K562 (cell line): ENCODE measurements at regions not wholly inside any gene's neighbourhood (a gene's known extent, or its start where the extent isn't known, plus 50 kb on each side); places are given as distances from the start of the nearest gene placed in this dataset.

Experiments used
- ATAC-seq: fragments of 200-7000 bp; cut with Tn5 transposase; 3 replicates; pipeline ENCODE4 v1.9.1; 2020; ENCODE audit warnings: moderate library complexity
- BruUV-seq: library from RNA; stranded (reverse); fragments of 400-500 nt; replicated peaks from 2 replicates; lab custom pipeline; 2021; lab: Mats Ljungman, UMichigan
- CTCF ChIA-PET: fragments of 300-600 bp; formaldehyde crosslinking; extraction: SDS; loops from one replicate; lab custom pipeline; 2021; ENCODE audit warnings: low intra/inter-chr PET ratio; lab: Yijun Ruan, JAX
- POLR2A ChIA-PET: fragments of 300-600, 350-650 bp; sonication (Branson Sonifier 250); formaldehyde crosslinking; extraction: SDS; loops from one replicate; lab custom pipeline; 2021; ENCODE audit warnings: antibody characterized with exemption, inconsistent platforms; lab: Yijun Ruan, JAX
- DNase-seq, 4 experiments: peaks; one replicate each; pipeline versions ENCODE4 v3.0.0 to v3.0.0-alpha.2; 2011 to 2018; ENCODE audit warnings: low spot score in 3 of 4, mixed read lengths in 3 of 4; ENCODE audit errors: extremely low read depth in 1 of 4
- FAIRE-seq: peaks from 2 replicates; lab custom pipeline; 2011; peaks lifted over from hg19 to GRCh38; lab: Jason Lieb, UNC
- H2AFZ ChIP-seq: 2 replicates; pipeline ENCODE4 v1.6.0; 2011; ENCODE audit warnings: low read depth, low read length, control low read depth, inconsistent platforms
- H3K27ac ChIP-seq: fragments of 200-600 bp; 3 replicates; pipeline ENCODE4 v1.8.0; 2011; ENCODE audit warnings: low read depth, mild to moderate bottlenecking, control low read depth, inconsistent platforms, low read length, moderate library complexity, mixed read lengths; ENCODE audit errors: extremely low read depth
- H3K27me3 ChIP-seq, 2 experiments: fragments of 300-600 bp in 1 of 2; 2 replicates in 1 of 2; 3 replicates in 1 of 2; pipeline versions ENCODE4 v1.6.0 to v1.8.0; 2011; ENCODE audit warnings: inconsistent platforms in 2 of 2, low read length in 2 of 2, mild to moderate bottlenecking in 1 of 2, mixed read lengths in 1 of 2, moderate library complexity in 1 of 2; ENCODE audit not compliant: control insufficient read depth in 2 of 2, insufficient read depth in 2 of 2
- H3K36me3 ChIP-seq: fragments of 300-600 bp; 3 replicates; pipeline ENCODE4 v1.8.0; 2011; ENCODE audit warnings: mild to moderate bottlenecking, low read length, inconsistent platforms; ENCODE audit not compliant: control insufficient read depth, insufficient read depth
- H3K4me1 ChIP-seq, 2 experiments: fragments of 200-600 bp in 1 of 2; replicated peaks in 1 of 2; 2 replicates in 1 of 2; 3 replicates in 1 of 2; pipeline versions ENCODE4 v1.5.1 to v1.8.0; 2011; ENCODE audit warnings: inconsistent platforms in 2 of 2, low read length in 2 of 2, mild to moderate bottlenecking in 1 of 2, mixed read lengths in 1 of 2, moderate library complexity in 1 of 2; ENCODE audit not compliant: control insufficient read depth in 2 of 2, insufficient read depth in 2 of 2
- H3K4me2 ChIP-seq: 2 replicates; pipeline ENCODE4 v1.6.1; 2011; ENCODE audit warnings: low read length, control low read depth, inconsistent platforms, mixed read lengths; ENCODE audit not compliant: insufficient read depth
- H3K4me3 ChIP-seq: fragments of 200-600 bp; sonication (generic), shearing (Covaris generic); 2 replicates; pipeline ENCODE4 v1.5.1; 2016; ENCODE audit warnings: control low read depth, inconsistent platforms
- H3K79me2 ChIP-seq: fragments of 200-600 bp; 3 replicates; pipeline ENCODE4 v1.8.0; 2011; ENCODE audit warnings: low read length, inconsistent platforms; ENCODE audit not compliant: control insufficient read depth, insufficient read depth
- H3K9ac ChIP-seq, 2 experiments: 2 replicates each; pipeline versions ENCODE4 v1.6.0 to v1.6.1; 2011; ENCODE audit warnings: low read depth in 2 of 2, low read length in 2 of 2, control low read depth in 1 of 2, inconsistent platforms in 1 of 2, mild to moderate bottlenecking in 1 of 2, mixed read lengths in 1 of 2; ENCODE audit not compliant: insufficient read depth in 1 of 2
- H3K9me1 ChIP-seq: one replicate; pipeline ENCODE4 v1.6.0; 2011; ENCODE audit warnings: inconsistent platforms, mild to moderate bottlenecking, low read length, moderate library complexity; ENCODE audit not compliant: control insufficient read depth, insufficient read depth
- H3K9me3 ChIP-seq: replicated peaks from 2 replicates; pipeline ENCODE4 v1.5.1; 2011; ENCODE audit warnings: low read depth, low read length, inconsistent platforms; ENCODE audit not compliant: control insufficient read depth, insufficient read depth
- H4K20me1 ChIP-seq: replicated peaks from 2 replicates; pipeline ENCODE4 v1.6.1; 2011; ENCODE audit warnings: low read length, inconsistent platforms, mixed read lengths; ENCODE audit not compliant: control insufficient read depth, insufficient read depth
- FOSL1 ChIP-seq: fragments of 200-800 bp; sonication (Bioruptor generic); conservative IDR thresholded peaks from 2 replicates; pipeline ENCODE4 v1.6.1; 2016; ENCODE audit warnings: missing genetic modification characterization, missing compliant biosample characterization
- MXI1 ChIP-seq: IDR thresholded peaks from 2 replicates; pipeline ENCODE4 v1.6.1; 2011; ENCODE audit warnings: low read depth, mild to moderate bottlenecking, improper control_type of control experiment, low read length
- NR4A1 ChIP-seq, 2 experiments: fragments of 250-450 bp in 1 of 2; fragments of 450-650 bp in 1 of 2; sonication (Bioruptor Pico) in 1 of 2; IDR thresholded peaks; 2 replicates each; pipeline versions ENCODE4 v1.4.0 to v1.6.1; 2016 to 2020; ENCODE audit warnings: mild to moderate bottlenecking in 2 of 2, missing compliant biosample characterization in 1 of 2, missing genetic modification characterization in 1 of 2, moderate library complexity in 1 of 2
- ZNF785 ChIP-seq: fragments of 250-450 bp; sonication (Bioruptor Pico); IDR thresholded peaks from 2 replicates; pipeline ENCODE4 v1.4.0; 2020; ENCODE audit warnings: mild to moderate bottlenecking
- WGBS: fragments of 100-300 bp; shearing (Covaris generic); methylation state at CpG from one replicate; pipeline ENCODE4 v1.1.6; 2016; ENCODE audit warnings: low coverage, mixed read lengths; ENCODE audit not compliant: insufficient coverage; ENCODE audit errors: missing lambda C conversion rate; 5-methylcytosine and 5-hydroxymethylcytosine counted together
- in situ Hi-C: fragments of 300-500 bp; cut with MboI; formaldehyde crosslinking; loops from 4 replicates; pipeline ENCODE4 v1.15.0; 2018; ENCODE audit warnings: inconsistent platforms, mixed read lengths
- intact Hi-C: fragments of 100-400 bp; cut with micrococcal nuclease; formaldehyde crosslinking; loops from 2 replicates; pipeline ENCODE4 v1.14.2; 2022
- TF ChIP-seq, protein P1 (sequence below): sonication (generic); formaldehyde crosslinking; IDR thresholded peaks from 2 replicates; pipeline ENCODE4 v1.8.0; 2022; ENCODE audit warnings: mild to moderate bottlenecking, missing genetic modification reagents
- TF ChIP-seq, protein P2 (sequence below): fragments of 250-450 bp; sonication (Bioruptor Pico); IDR thresholded peaks from 2 replicates; pipeline ENCODE4 v1.5.1; 2021; ENCODE audit warnings: mild to moderate bottlenecking

DNA sequence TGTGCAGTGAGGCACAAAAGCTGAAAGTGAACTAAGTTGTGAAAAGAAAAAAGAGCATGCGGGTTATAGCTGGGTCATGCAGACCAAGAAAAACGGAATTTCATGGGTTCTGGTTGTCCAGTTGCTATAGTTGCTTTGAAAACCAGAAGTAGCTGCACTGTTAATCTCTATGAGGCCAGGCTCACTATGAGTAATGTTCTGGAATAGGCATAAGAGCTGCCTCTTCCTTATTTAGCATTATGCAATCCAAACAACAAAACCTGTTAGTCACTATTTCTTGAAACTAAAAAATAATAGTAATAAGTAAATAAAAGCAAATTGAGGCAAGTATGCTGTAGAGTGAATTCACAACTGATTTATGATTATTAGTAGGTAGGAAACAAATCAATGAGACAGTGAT lies 1383.7 kb downstream of the MRPL39 start:
- no peaks in the 10 kb centered on the region for H3K9me1 ChIP-seq
- no peak overlapping the region for H3K9ac ChIP-seq
- H3K4me1 ChIP-seq = no peaks in the 10 kb centered on the region
- no peak overlapping the region for H3K4me2 ChIP-seq
- POLR2A ChIA-PET = no interaction called here
- H3K27me3 ChIP-seq = no peaks in the 10 kb centered on the region
- WGBS = 0% methylated on average over 2 of the region's 2 CpGs
- DNase-seq (no peak), FAIRE-seq (no peak), ATAC-seq (no peak)
- H3K27ac ChIP-seq = no peak overlapping the region
- TF ChIP-seq, protein P1, sequence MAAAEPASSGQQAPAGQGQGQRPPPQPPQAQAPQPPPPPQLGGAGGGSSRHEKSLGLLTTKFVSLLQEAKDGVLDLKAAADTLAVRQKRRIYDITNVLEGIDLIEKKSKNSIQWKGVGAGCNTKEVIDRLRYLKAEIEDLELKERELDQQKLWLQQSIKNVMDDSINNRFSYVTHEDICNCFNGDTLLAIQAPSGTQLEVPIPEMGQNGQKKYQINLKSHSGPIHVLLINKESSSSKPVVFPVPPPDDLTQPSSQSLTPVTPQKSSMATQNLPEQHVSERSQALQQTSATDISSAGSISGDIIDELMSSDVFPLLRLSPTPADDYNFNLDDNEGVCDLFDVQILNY (CRISPR knock-in tag) = no peak
- 0 out of 2 replicates have a peak, but pooled peaks have one; percentile 26 for TF ChIP-seq FOSL1 (tag)
- no peak for TF ChIP-seq MXI1
- TF ChIP-seq ZNF785 (CRISPR knock-in tag) = no peak
- H2AFZ ChIP-seq = no peak overlapping the region
- BruUV-seq = no TSS peak
- no peaks in the 10 kb centered on the region for H3K9me3 ChIP-seq
- no peak overlapping the region for H3K4me3 ChIP-seq
- H4K20me1 ChIP-seq = no peaks in the 10 kb centered on the region
- H3K79me2 ChIP-seq = no peaks in the 10 kb centered on the region
- in situ Hi-C loops = no loop called here
- CTCF ChIA-PET = no interaction called here
- no peaks in the 10 kb centered on the region for H3K36me3 ChIP-seq
- intact Hi-C loops = no loop called here

DNA sequence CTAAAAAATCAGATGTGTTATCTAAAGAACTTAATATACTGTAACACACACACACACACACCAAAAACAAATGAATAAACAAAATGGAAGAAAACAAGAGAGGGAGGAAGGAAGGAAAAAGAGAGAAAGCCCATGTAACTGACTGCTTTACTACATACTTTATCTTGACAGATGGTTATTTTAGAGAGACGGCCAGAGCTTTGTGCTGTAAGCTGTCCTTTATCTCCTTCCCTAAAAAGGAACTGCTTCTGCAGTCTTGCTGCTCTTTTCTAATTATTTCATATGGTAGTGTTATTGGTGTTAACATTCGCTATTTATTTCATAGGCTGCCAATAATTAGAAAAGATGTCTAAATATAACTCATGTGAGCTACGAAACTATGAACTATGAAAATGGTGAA lies 1384.6 kb downstream of the MRPL39 start:
- BruUV-seq = no TSS peak
- no peaks in the 10 kb centered on the region for H3K27me3 ChIP-seq
- H3K79me2 ChIP-seq = no peaks in the 10 kb centered on the region
- ATAC-seq (no peak), DNase-seq (no peak), FAIRE-seq (no peak)
- no peak overlapping the region for H3K9ac ChIP-seq
- intact Hi-C loops (no loop called here), in situ Hi-C loops (no loop called here)
- H3K9me1 ChIP-seq = no peaks in the 10 kb centered on the region
- ChIA-PET CTCF (no interaction called here), POLR2A (interaction anchor here (0.7 kb wide), 1 partner anchor 19 kb away, joined by 3 read pairs; no protein-coding TSS in a partner anchor)
- WGBS = 6% methylated on average over 3 of the region's 3 CpGs
- no peaks in the 10 kb centered on the region for H3K36me3 ChIP-seq
- H3K9me3 ChIP-seq = no peaks in the 10 kb centered on the region
- H2AFZ ChIP-seq = no peak overlapping the region
- no peak overlapping the region for H3K4me3 ChIP-seq
- no peak for TF ChIP-seq NR4A1 (CRISPR knock-in tag; IDR thresholded peaks at IDR 0.05)
- TF ChIP-seq NR4A1 (tag; IDR thresholded peaks at IDR 0.05) = no peak
- TF ChIP-seq, protein P2, sequence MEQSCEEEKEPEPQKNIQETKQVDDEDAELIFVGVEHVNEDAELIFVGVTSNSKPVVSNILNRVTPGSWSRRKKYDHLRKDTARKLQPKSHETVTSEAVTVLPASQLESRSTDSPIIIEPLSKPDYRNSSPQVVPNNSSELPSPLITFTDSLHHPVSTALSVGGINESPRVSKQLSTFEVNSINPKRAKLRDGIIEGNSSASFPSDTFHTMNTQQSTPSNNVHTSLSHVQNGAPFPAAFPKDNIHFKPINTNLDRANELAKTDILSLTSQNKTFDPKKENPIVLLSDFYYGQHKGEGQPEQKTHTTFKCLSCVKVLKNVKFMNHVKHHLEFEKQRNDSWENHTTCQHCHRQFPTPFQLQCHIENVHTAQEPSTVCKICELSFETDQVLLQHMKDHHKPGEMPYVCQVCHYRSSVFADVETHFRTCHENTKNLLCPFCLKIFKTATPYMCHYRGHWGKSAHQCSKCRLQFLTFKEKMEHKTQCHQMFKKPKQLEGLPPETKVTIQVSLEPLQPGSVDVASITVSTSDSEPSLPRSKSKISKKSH = no peak
- no peak overlapping the region for H3K27ac ChIP-seq
- H3K4me2 ChIP-seq = no peak overlapping the region
- H4K20me1 ChIP-seq = no peaks in the 10 kb centered on the region
- H3K4me1 ChIP-seq = no peaks in the 10 kb centered on the region
